ENCODE measurements at regions not wholly inside any gene's neighbourhood (a gene's known extent, or its start where the extent isn't known, plus 50 kb on each side); places are given as distances from the start of the nearest gene placed in this dataset.

DNA sequence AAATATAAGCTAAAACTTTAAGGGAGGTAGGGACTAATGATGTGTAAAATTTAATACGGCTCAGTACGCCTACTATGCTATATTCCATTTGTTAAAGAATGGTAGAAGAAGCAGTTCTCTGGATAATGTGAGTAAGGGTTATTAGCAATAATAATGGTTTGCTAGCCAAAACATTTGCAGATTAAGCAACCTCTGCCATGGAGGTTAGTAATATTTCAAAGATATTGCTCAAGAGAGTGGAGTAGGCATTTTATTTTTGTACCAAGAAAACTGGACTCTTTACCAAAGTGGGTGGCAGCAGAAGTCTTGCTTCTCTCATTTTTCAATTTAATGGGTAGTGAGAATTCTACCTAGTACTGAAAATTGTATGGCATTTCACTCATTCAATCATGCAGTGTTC lies 158.9 kb upstream of the TMEM106B start:
- Mint-ChIP-seq H3K36me3 (ENCODE audit: insufficient read depth in 1 of 3, low read depth in 3 of 3) (peaks cover 5 to 30% (median 10%) of the 10 kb centered on the region in 3 experiments), H3K4me3 (no peak overlapping the region), H3K27ac (no peak overlapping the region), H3K9me3 (peaks cover 12 to 15% of the 10 kb centered on the region in 2 experiments), H3K27me3 (ENCODE audit: low read depth) (no peaks in the 10 kb centered on the region), H3K4me1 (peaks cover 10% of the 10 kb centered on the region in 2 experiments)
- Histone ChIP-seq H3K14ac (ENCODE audit: insufficient read depth, low read length) (no peak overlapping the region), H4K5ac (ENCODE audit: insufficient read length, low read depth, low read length) (no peak overlapping the region), H2BK120ac (ENCODE audit: low read depth, low read length, poor library complexity, severe bottlenecking) (no peak overlapping the region), H4K20me1 (ENCODE audit: control insufficient read depth, insufficient read depth, insufficient read length) (no peaks in the 10 kb centered on the region), H3K9ac (ENCODE audit: extremely low read depth, insufficient read length, low read length) (no peak overlapping the region), H2BK20ac (ENCODE audit: low read depth, low read length, poor library complexity, severe bottlenecking) (no peak overlapping the region), H3K79me1 (ENCODE audit: insufficient read depth, low read depth, low read length, poor library complexity, severe bottlenecking) (no peaks in the 10 kb centered on the region), H3K4ac (ENCODE audit: low read depth, low read length) (no peak overlapping the region), H3K27me3 (ENCODE audit: insufficient read depth, low read length) (no peaks in the 10 kb centered on the region), H2AK5ac (ENCODE audit: insufficient read length, low read length) (no peak overlapping the region), H3K79me2 (ENCODE audit: insufficient read depth, low read length) (no peaks in the 10 kb centered on the region), H4K91ac (ENCODE audit: insufficient read length, low read depth, low read length) (no peak overlapping the region), H3K56ac (ENCODE audit: insufficient read length, low read depth, low read length) (no peak overlapping the region), H3T11ph (ENCODE audit: low read length) (no peak overlapping the region), H3K23me2 (ENCODE audit: insufficient read length, low read depth, low read length, poor library complexity, severe bottlenecking) (no peaks in the 10 kb centered on the region), H3K18ac (ENCODE audit: insufficient read length, low read depth, low read length) (no peak overlapping the region), H2AFZ (ENCODE audit: low read length) (no peak overlapping the region), H3K4me2 (ENCODE audit: insufficient read depth, insufficient read length, low read length) (no peak overlapping the region), H2BK15ac (ENCODE audit: low read depth, low read length) (no peak overlapping the region), H2BK5ac (ENCODE audit: insufficient read length, low read length) (no peak overlapping the region), H3K9me3 (ENCODE audit: control insufficient read depth, low read depth, low read length) (no peaks in the 10 kb centered on the region), H4K8ac (replicated peaks; ENCODE audit: insufficient read length, low read depth, low read length) (no peak overlapping the region), H3K4me1 (ENCODE audit: insufficient read depth, low read length) (no peaks in the 10 kb centered on the region), H3K23ac (ENCODE audit: insufficient read length, low read depth, low read length) (no peak overlapping the region), H3K27ac (ENCODE audit: insufficient read length, low read depth, low read length) (no peak overlapping the region), H2BK12ac (ENCODE audit: insufficient read length, low read depth, low read length) (no peak overlapping the region)
- DNase-seq: no peak
- TF ChIP-seq CTCF (conservative IDR thresholded peaks at IDR 0.05): no peak
- WGBS (ENCODE audit: extremely low coverage, insufficient read length, low lambda C conversion rate): no CpG with 5 or more reads among the region's 2 CpGs

Measured in H9 (cell line).